Liver (tissue), 8 donors: ENCODE measurements at regions not wholly inside any gene's neighbourhood (a gene's known extent, or its start where the extent isn't known, plus 50 kb on each side); places are given as distances from the start of the nearest gene placed in this dataset.

ENCODE experiments used
- DNase-seq: peaks from one replicate; pipeline ENCODE4 v3.0.0-alpha.2; 2017; ENCODE audit warnings: low spot score
- H3K27ac ChIP-seq, 2 donors: one replicate each; pipeline ENCODE4 v1.7.0; 2013; ENCODE audit warnings: inconsistent platforms in 2 of 2, low read length in 2 of 2, control low read depth in 1 of 2, low read depth in 1 of 2, mild to moderate bottlenecking in 1 of 2
- H3K27me3 ChIP-seq, 4 donors: one replicate each; pipeline versions ENCODE4 v1.6.1 to v1.7.0; 2013; ENCODE audit warnings: low read length in 3 of 4, inconsistent platforms in 1 of 4, mild to moderate bottlenecking in 1 of 4, moderate library complexity in 1 of 4; ENCODE audit not compliant: control insufficient read depth in 4 of 4, insufficient read depth in 4 of 4
- H3K36me3 ChIP-seq, 4 donors: one replicate each; pipeline versions ENCODE4 v1.6.1 to v1.7.0; 2013; ENCODE audit warnings: low read length in 3 of 4, mild to moderate bottlenecking in 3 of 4, low read depth in 1 of 4, moderate library complexity in 1 of 4; ENCODE audit not compliant: control insufficient read depth in 4 of 4, insufficient read depth in 3 of 4
- H3K4me1 ChIP-seq, 4 donors: one replicate each; pipeline versions ENCODE4 v1.6.1 to v1.7.0; 2013; ENCODE audit warnings: low read length in 3 of 4, mild to moderate bottlenecking in 3 of 4, moderate library complexity in 1 of 4; ENCODE audit not compliant: control insufficient read depth in 4 of 4, insufficient read depth in 4 of 4
- H3K4me3 ChIP-seq, 3 donors: one replicate each; pipeline versions ENCODE4 v1.6.1 to v1.7.0; 2013; ENCODE audit warnings: low read length in 3 of 3, control low read depth in 1 of 3, low read depth in 1 of 3, mild to moderate bottlenecking in 1 of 3
- H3K9ac ChIP-seq, 2 donors: one replicate each; pipeline ENCODE4 v1.7.0; 2013; ENCODE audit warnings: low read length in 2 of 2, mild to moderate bottlenecking in 2 of 2, moderate library complexity in 2 of 2, control low read depth in 1 of 2, low read depth in 1 of 2
- H3K9me3 ChIP-seq, 4 donors: one replicate each; pipeline versions ENCODE4 v1.6.1 to v1.7.0; 2013; ENCODE audit warnings: low read length in 3 of 4; ENCODE audit not compliant: control insufficient read depth in 4 of 4
- CTCF ChIP-seq: fragments of 150-350 bp; IDR thresholded peaks from 2 replicates; pipeline ENCODE4 v1.5.1; 2017; ENCODE audit warnings: improper control_type of control experiment, low read depth, low read length; ENCODE audit not compliant: missing input control
- EGR1 ChIP-seq, 2 donors: IDR thresholded peaks; 2 replicates each; pipeline ENCODE4 v1.6.1; 2016 to 2018; ENCODE audit warnings: antibody characterized with exemption in 2 of 2, low read depth in 2 of 2
- FOXA1 ChIP-seq: IDR thresholded peaks from 2 replicates; pipeline ENCODE4 v1.6.1; 2016; ENCODE audit warnings: antibody characterized with exemption
- GABPA ChIP-seq, 2 donors: IDR thresholded peaks in 1 of 2; conservative IDR thresholded peaks in 1 of 2; 2 replicates each; pipeline ENCODE4 v1.6.1; 2016; ENCODE audit warnings: antibody characterized with exemption in 2 of 2, mild to moderate bottlenecking in 1 of 2, moderate library complexity in 1 of 2
- HNF4A ChIP-seq, 2 donors: conservative IDR thresholded peaks; 2 replicates each; pipeline ENCODE4 v1.6.1; 2016; ENCODE audit warnings: antibody characterized with exemption in 2 of 2, mild to moderate bottlenecking in 2 of 2
- HNF4G ChIP-seq: IDR thresholded peaks from 2 replicates; pipeline ENCODE4 v1.6.1; 2016; ENCODE audit warnings: antibody characterized with exemption
- JUND ChIP-seq, 2 donors: IDR thresholded peaks; 2 replicates each; pipeline ENCODE4 v1.6.1; 2016; ENCODE audit warnings: antibody characterized with exemption in 2 of 2
- MAX ChIP-seq: IDR thresholded peaks from 2 replicates; pipeline ENCODE4 v1.6.1; 2016; ENCODE audit warnings: antibody characterized with exemption
- NR2F2 ChIP-seq: IDR thresholded peaks from 2 replicates; pipeline ENCODE4 v1.6.1; 2016; ENCODE audit warnings: antibody characterized with exemption
- RAD21 ChIP-seq, 2 donors: IDR thresholded peaks; 2 replicates each; pipeline ENCODE4 v1.6.1; 2016; ENCODE audit warnings: antibody characterized with exemption in 2 of 2, mild to moderate bottlenecking in 2 of 2
- REST ChIP-seq: IDR thresholded peaks from 2 replicates; pipeline ENCODE4 v1.6.1; 2016; ENCODE audit warnings: antibody characterized with exemption, mild to moderate bottlenecking
- SP1 ChIP-seq: IDR thresholded peaks from 2 replicates; pipeline ENCODE4 v1.6.1; 2018; ENCODE audit warnings: antibody characterized with exemption, mild to moderate bottlenecking
- TAF1 ChIP-seq: conservative IDR thresholded peaks from 2 replicates; pipeline ENCODE4 v1.6.1; 2016; ENCODE audit warnings: antibody characterized with exemption, mild to moderate bottlenecking
- YY1 ChIP-seq: IDR thresholded peaks from 2 replicates; pipeline ENCODE4 v1.6.1; 2016; ENCODE audit warnings: antibody characterized with exemption, mild to moderate bottlenecking
- ZBTB33 ChIP-seq: IDR thresholded peaks from 2 replicates; pipeline ENCODE4 v1.6.1; 2016; ENCODE audit warnings: antibody characterized with exemption
- WGBS: extraction: QIAGEN DNeasy Blood & Tissue Kit; methylation state at CpG from one replicate; pipeline ENCODE4 v1.1.7; 2013; 5-methylcytosine and 5-hydroxymethylcytosine counted together
- TF ChIP-seq, protein P1 (sequence below): IDR thresholded peaks from 2 replicates; pipeline ENCODE4 v1.6.1; 2016; ENCODE audit warnings: antibody characterized with exemption
- donor health status: healthy.
- donor health status: healthy.
- donor health status: healthy.
- donor health status: healthy.
- donor health status: healthy.

- Histone ChIP-seq H3K36me3 (no peaks in the 10 kb centered on the region), H3K4me1 (no peaks in the 10 kb centered on the region), H3K27ac (no peak overlapping the region), H3K27me3 (no peaks in the 10 kb centered on the region), H3K9ac (no peak overlapping the region), H3K4me3 (no peak overlapping the region), H3K9me3 (no peaks in the 10 kb centered on the region)
- 73% methylated on average over 3 of the region's 3 CpGs for WGBS
- no peak for TF ChIP-seq NR2F2
- DNase-seq = no peak
Observed at GRCh38 chrX:28273736-28274135, 292.5 kb upstream of the DCAF8L1 start.

DNA sequence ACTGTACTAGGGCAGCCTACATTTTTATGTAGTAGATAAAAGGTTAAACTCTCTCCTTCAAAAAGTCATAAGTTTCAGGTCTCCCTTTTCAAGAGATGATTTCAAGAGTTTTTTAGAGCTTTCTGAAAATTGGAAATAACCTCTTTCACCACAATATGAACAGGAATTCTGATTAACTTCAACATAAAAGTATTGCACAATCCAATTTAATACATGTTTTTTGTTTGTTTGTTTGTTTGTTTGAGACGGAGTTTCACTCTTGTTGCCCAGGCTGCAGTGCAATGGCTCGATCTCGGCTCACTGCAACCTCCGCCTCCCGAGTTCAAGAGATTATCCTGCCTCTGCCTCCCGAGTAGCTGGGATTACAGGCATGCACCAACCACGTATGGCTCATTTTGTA lies 265.4 kb upstream of the DCAF8L1 start:
- WGBS = 93% methylated on average over 7 of the region's 7 CpGs
- TF ChIP-seq CTCF (no peak), GABPA (IDR thresholded peaks at IDR 0.05 in 1 of 2, conservative IDR thresholded peaks at IDR 0.05 in 1 of 2) (no peak), FOXA1 (no peak), ZBTB33 (no peak), MAX (no peak), JUND (IDR thresholded peaks at IDR 0.05) (no peak), EGR1 (IDR thresholded peaks at IDR 0.05; ENCODE audit: low read depth in 2 of 2) (no peak), REST (no peak), YY1 (no peak), SP1 (no peak), RAD21 (IDR thresholded peaks at IDR 0.05) (no peak), TAF1 (no peak), HNF4G (no peak), HNF4A (conservative IDR thresholded peaks at IDR 0.05) (no peak)
- TF ChIP-seq, protein P1, sequence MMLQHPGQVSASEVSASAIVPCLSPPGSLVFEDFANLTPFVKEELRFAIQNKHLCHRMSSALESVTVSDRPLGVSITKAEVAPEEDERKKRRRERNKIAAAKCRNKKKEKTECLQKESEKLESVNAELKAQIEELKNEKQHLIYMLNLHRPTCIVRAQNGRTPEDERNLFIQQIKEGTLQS = no peak
- no peak overlapping the region for H3K9ac ChIP-seq
- no peaks in the 10 kb centered on the region for H3K36me3 ChIP-seq
- DNase-seq = no peak
- H3K4me1 ChIP-seq = no peaks in the 10 kb centered on the region
- no peak overlapping the region for H3K4me3 ChIP-seq
- no peaks in the 10 kb centered on the region for H3K9me3 ChIP-seq
- H3K27me3 ChIP-seq = no peaks in the 10 kb centered on the region
- no peak overlapping the region for H3K27ac ChIP-seq
